Body of pancreas (tissue), 4 donors: ENCODE measurements at regions not wholly inside any gene's neighbourhood (a gene's known extent, or its start where the extent isn't known, plus 50 kb on each side); places are given as distances from the start of the nearest gene placed in this dataset.

Experiments
- POLR2A ChIP-seq, 3 donors: fragments of 450-650 bp; IDR thresholded peaks; one replicate each; pipeline ENCODE4 v1.6.1; 2016; ENCODE audit warnings: antibody characterized with exemption in 3 of 3, mild to moderate bottlenecking in 2 of 3
- TF ChIP-seq, protein P1 (sequence below), 7 experiments: fragments of 450-650 bp in 4 of 7; fragments of 200-600 bp in 3 of 7; sonication (generic) in 3 of 7; IDR thresholded peaks; one replicate each; pipeline ENCODE4 v1.5.1; 2016 to 2019; ENCODE audit warnings: antibody characterized with exemption in 7 of 7

DNA sequence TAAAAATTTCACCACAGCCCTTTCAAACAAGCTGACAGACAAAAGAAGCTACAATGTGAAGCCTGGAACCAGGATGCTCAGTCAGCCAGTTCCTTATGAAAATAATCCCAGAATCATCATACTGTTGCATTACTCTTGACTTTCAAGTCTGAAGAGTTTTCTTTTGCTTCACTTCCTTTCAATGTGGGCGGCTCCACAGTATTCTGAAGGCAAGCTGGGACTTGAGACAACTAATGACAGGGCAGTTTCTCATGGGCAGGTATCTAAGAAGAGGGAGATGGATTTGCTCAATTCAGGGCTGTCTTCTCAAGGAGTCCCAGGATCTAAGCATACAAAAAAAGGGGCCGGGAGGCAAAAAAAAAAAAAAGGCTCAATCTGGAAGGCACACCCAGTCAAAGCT lies 173.4 kb downstream of the PAPSS1 start:
- TF ChIP-seq, protein P1, sequence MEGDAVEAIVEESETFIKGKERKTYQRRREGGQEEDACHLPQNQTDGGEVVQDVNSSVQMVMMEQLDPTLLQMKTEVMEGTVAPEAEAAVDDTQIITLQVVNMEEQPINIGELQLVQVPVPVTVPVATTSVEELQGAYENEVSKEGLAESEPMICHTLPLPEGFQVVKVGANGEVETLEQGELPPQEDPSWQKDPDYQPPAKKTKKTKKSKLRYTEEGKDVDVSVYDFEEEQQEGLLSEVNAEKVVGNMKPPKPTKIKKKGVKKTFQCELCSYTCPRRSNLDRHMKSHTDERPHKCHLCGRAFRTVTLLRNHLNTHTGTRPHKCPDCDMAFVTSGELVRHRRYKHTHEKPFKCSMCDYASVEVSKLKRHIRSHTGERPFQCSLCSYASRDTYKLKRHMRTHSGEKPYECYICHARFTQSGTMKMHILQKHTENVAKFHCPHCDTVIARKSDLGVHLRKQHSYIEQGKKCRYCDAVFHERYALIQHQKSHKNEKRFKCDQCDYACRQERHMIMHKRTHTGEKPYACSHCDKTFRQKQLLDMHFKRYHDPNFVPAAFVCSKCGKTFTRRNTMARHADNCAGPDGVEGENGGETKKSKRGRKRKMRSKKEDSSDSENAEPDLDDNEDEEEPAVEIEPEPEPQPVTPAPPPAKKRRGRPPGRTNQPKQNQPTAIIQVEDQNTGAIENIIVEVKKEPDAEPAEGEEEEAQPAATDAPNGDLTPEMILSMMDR (IDR thresholded peaks at IDR 0.05), result no peak
- TF ChIP-seq POLR2A (IDR thresholded peaks at IDR 0.05), result no peak
